Vagina (tissue), 2 donors: ENCODE measurements at regions not wholly inside any gene's neighbourhood (a gene's known extent, or its start where the extent isn't known, plus 50 kb on each side); places are given as distances from the start of the nearest gene placed in this dataset.

ENCODE experiments used
- POLR2A ChIP-seq, 2 donors: fragments of 450-650 bp; IDR thresholded peaks; one replicate each; pipeline ENCODE4 v1.6.1; 2017; ENCODE audit warnings: antibody characterized with exemption in 2 of 2, mild to moderate bottlenecking in 2 of 2, moderate library complexity in 2 of 2
- POLR2AphosphoS5 ChIP-seq, 2 donors: sonication (generic); formaldehyde crosslinking; IDR thresholded peaks; one replicate each; pipeline ENCODE4 v1.9.0; 2017; ENCODE audit warnings: antibody characterized with exemption in 2 of 2, mild to moderate bottlenecking in 2 of 2, low read depth in 1 of 2; ENCODE audit not compliant: insufficient read depth in 1 of 2
- TF ChIP-seq, protein P1 (sequence below), 3 experiments: fragments of 450-650 bp in 2 of 3; fragments of 200-600 bp in 1 of 3; sonication (generic) in 1 of 3; IDR thresholded peaks; one replicate each; pipeline ENCODE4 v1.5.1; 2017 to 2019; ENCODE audit warnings: antibody characterized with exemption in 3 of 3, mild to moderate bottlenecking in 2 of 3, moderate library complexity in 2 of 3

- TF ChIP-seq POLR2A (IDR thresholded peaks at IDR 0.05) (no peak), POLR2AphosphoS5 (IDR thresholded peaks at IDR 0.05; ENCODE audit: insufficient read depth in 1 of 2, low read depth in 1 of 2) (no peak)
- TF ChIP-seq, protein P1, sequence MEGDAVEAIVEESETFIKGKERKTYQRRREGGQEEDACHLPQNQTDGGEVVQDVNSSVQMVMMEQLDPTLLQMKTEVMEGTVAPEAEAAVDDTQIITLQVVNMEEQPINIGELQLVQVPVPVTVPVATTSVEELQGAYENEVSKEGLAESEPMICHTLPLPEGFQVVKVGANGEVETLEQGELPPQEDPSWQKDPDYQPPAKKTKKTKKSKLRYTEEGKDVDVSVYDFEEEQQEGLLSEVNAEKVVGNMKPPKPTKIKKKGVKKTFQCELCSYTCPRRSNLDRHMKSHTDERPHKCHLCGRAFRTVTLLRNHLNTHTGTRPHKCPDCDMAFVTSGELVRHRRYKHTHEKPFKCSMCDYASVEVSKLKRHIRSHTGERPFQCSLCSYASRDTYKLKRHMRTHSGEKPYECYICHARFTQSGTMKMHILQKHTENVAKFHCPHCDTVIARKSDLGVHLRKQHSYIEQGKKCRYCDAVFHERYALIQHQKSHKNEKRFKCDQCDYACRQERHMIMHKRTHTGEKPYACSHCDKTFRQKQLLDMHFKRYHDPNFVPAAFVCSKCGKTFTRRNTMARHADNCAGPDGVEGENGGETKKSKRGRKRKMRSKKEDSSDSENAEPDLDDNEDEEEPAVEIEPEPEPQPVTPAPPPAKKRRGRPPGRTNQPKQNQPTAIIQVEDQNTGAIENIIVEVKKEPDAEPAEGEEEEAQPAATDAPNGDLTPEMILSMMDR (IDR thresholded peaks at IDR 0.05) = no peak
Observed at GRCh38 chr1:187044411-187044810, 215.7 kb downstream of the PLA2G4A start.
